HCT116 (cell line): ENCODE measurements at regions not wholly inside any gene's neighbourhood (a gene's known extent, or its start where the extent isn't known, plus 50 kb on each side); places are given as distances from the start of the nearest gene placed in this dataset.

ENCODE experiments used
- ATAC-seq: fragments of 200-7000 bp; cut with Tn5 transposase; 2 replicates; pipeline ENCODE4 v1.9.1; 2020; ENCODE audit warnings: mild to moderate bottlenecking, moderate library complexity
- BruUV-seq: library from RNA; stranded (reverse); fragments of 400-500 nt; replicated peaks from 2 replicates; lab custom pipeline; 2021; lab: Mats Ljungman, UMichigan
- CTCF ChIA-PET: fragments of 300-600 bp; sonication (Branson Sonifier 250); formaldehyde crosslinking; loops from one replicate; lab custom pipeline; 2021; ENCODE audit warnings: antibody characterized with exemption; lab: Charles Lee
- POLR2A ChIA-PET: fragments of 300-600, 350-600 bp; sonication (Branson Sonifier 250); formaldehyde crosslinking; loops from one replicate; lab custom pipeline; 2021; ENCODE audit warnings: antibody characterized with exemption; lab: Charles Lee
- RAD21 ChIA-PET, 2 experiments: fragments of 300-600 bp; sonication (Branson Sonifier 250); formaldehyde crosslinking; loops; one replicate each; lab custom pipeline; 2023; ENCODE audit warnings: low total read pairs in 2 of 2; ENCODE audit not compliant: uncharacterized antibody in 2 of 2, unreplicated experiment in 2 of 2, low non-redundant PET in 1 of 2; lab: Charles Lee
- DNase-seq: peaks from one replicate; pipeline ENCODE4 v3.0.0-alpha.2; 2010; ENCODE audit warnings: low read depth, low spot score
- H2AFZ ChIP-seq: fragments of 200-600 bp; shearing (Covaris generic), sonication (generic); 2 replicates; pipeline ENCODE4 v1.6.1; 2017; ENCODE audit warnings: low read depth, mixed run types, mixed read lengths, antibody characterized with exemption, low read length; ENCODE audit not compliant: poor library complexity, severe bottlenecking
- H3K27ac ChIP-seq: 2 replicates; pipeline ENCODE4 v1.5.1; 2012; ENCODE audit warnings: low read depth, low read length
- H3K27me3 ChIP-seq: fragments of 200-600 bp; sonication (generic); 2 replicates; pipeline ENCODE4 v1.6.1; 2016; ENCODE audit warnings: mixed run types, low read length, mixed read lengths; ENCODE audit not compliant: insufficient read depth
- H3K36me3 ChIP-seq, 2 experiments: fragments of 200-500 bp in 1 of 2; fragments of 200-600 bp in 1 of 2; sonication (Bioruptor generic) in 1 of 2; sonication (generic) in 1 of 2; 2 replicates each; pipeline versions ENCODE4 v1.5.1 to v1.6.1; 2014 to 2016; ENCODE audit warnings: low read length in 2 of 2, inconsistent platforms in 1 of 2, mixed read lengths in 1 of 2, mixed run types in 1 of 2; ENCODE audit not compliant: insufficient read depth in 2 of 2, control insufficient read depth in 1 of 2
- H3K4me1 ChIP-seq, 2 experiments: fragments of 200-600 bp in 1 of 2; sonication (generic) in 1 of 2; 2 replicates each; pipeline versions ENCODE4 v1.5.1 to v1.6.1; 2012 to 2017; ENCODE audit warnings: low read length in 2 of 2, inconsistent platforms in 1 of 2, mild to moderate bottlenecking in 1 of 2, mixed read lengths in 1 of 2, mixed run types in 1 of 2, moderate library complexity in 1 of 2; ENCODE audit not compliant: insufficient read depth in 2 of 2, control insufficient read depth in 1 of 2
- H3K4me2 ChIP-seq: fragments of 200-600 bp; sonication (generic); 2 replicates; pipeline ENCODE4 v1.6.1; 2017; ENCODE audit warnings: mixed run types, low read length, mixed read lengths
- H3K4me3 ChIP-seq, 2 experiments: fragments of 200-600 bp in 1 of 2; sonication (generic) in 1 of 2; replicated peaks in 1 of 2; 2 replicates each; pipeline ENCODE4 v1.5.1; 2011 to 2016; ENCODE audit warnings: low read length in 2 of 2, control low read depth in 1 of 2, low read depth in 1 of 2, mild to moderate bottlenecking in 1 of 2, mixed read lengths in 1 of 2, mixed run types in 1 of 2
- H3K79me2 ChIP-seq: fragments of 200-600 bp; sonication (generic); 2 replicates; pipeline ENCODE4 v1.6.1; 2017; ENCODE audit warnings: mild to moderate bottlenecking, mixed run types, low read length, moderate library complexity, mixed read lengths; ENCODE audit not compliant: insufficient read depth
- H3K9ac ChIP-seq: fragments of 200-600 bp; sonication (generic); 2 replicates; pipeline ENCODE4 v1.6.1; 2016; ENCODE audit warnings: low read length, mixed read lengths
- H3K9me2 ChIP-seq: fragments of 200-600 bp; sonication (generic), shearing (Covaris generic); 2 replicates; pipeline ENCODE4 v1.6.1; 2017; ENCODE audit warnings: mixed run types, mild to moderate bottlenecking, moderate library complexity; ENCODE audit not compliant: insufficient read depth
- H3K9me3 ChIP-seq, 2 experiments: fragments of 200-500 bp in 1 of 2; fragments of 200-600 bp in 1 of 2; sonication (Bioruptor generic) in 1 of 2; sonication (generic) in 1 of 2; 2 replicates each; pipeline ENCODE4 v1.6.1; 2014 to 2017; ENCODE audit warnings: low read length in 2 of 2, mixed read lengths in 2 of 2, inconsistent platforms in 1 of 2, low read depth in 1 of 2, mild to moderate bottlenecking in 1 of 2, mixed run types in 1 of 2, moderate library complexity in 1 of 2; ENCODE audit not compliant: control insufficient read depth in 1 of 2, insufficient read depth in 1 of 2
- H4K20me1 ChIP-seq: fragments of 200-600 bp; sonication (generic), shearing (Covaris generic); 2 replicates; pipeline ENCODE4 v1.6.1; 2017; ENCODE audit warnings: mixed run types, mild to moderate bottlenecking, moderate library complexity; ENCODE audit not compliant: insufficient read depth
- CEBPB ChIP-seq: IDR thresholded peaks from 2 replicates; pipeline ENCODE4 v1.6.1; 2012; ENCODE audit warnings: low read depth
- EZH2 ChIP-seq: fragments of 200-600 bp; sonication (generic); IDR thresholded peaks from 2 replicates; pipeline ENCODE4 v1.6.1; 2017; ENCODE audit warnings: antibody characterized with exemption, mixed run types
- FOSL1 ChIP-seq: IDR thresholded peaks from 2 replicates; pipeline ENCODE4 v1.6.1; 2012; ENCODE audit warnings: low read depth
- POLR2A ChIP-seq: IDR thresholded peaks from 2 replicates; pipeline ENCODE4 v1.7.0; 2011; ENCODE audit warnings: borderline replicate concordance; ENCODE audit not compliant: insufficient read depth, insufficient read length; ENCODE audit errors: extremely low read depth
- RAD21 ChIP-seq: IDR thresholded peaks from 2 replicates; pipeline ENCODE4 v1.6.1; 2012; ENCODE audit warnings: low read depth, mild to moderate bottlenecking
- SIN3A ChIP-seq: IDR thresholded peaks from 2 replicates; pipeline ENCODE4 v1.6.1; 2012; ENCODE audit warnings: low read depth
- TCF7L2 ChIP-seq: IDR thresholded peaks from 2 replicates; pipeline ENCODE4 v1.7.0; 2011; ENCODE audit warnings: borderline replicate concordance, inconsistent platforms; ENCODE audit not compliant: insufficient read depth, insufficient read length; ENCODE audit errors: extremely low read depth
- YY1 ChIP-seq: IDR thresholded peaks from 2 replicates; pipeline ENCODE4 v1.6.1; 2011; ENCODE audit warnings: low read length, low read depth, moderate library complexity, mild to moderate bottlenecking; ENCODE audit not compliant: insufficient replicate concordance; ENCODE audit errors: extremely low read depth
- ZFX ChIP-seq: fragments of 450-650 bp; IDR thresholded peaks from 2 replicates; pipeline ENCODE4 v1.6.1; 2017
- intact Hi-C: fragments of 100-400 bp; cut with micrococcal nuclease; formaldehyde crosslinking; loops from 2 replicates; pipeline ENCODE4 v1.10.0; 2022
- TF ChIP-seq, protein P1 (sequence below): IDR thresholded peaks from 2 replicates; pipeline ENCODE4 v1.6.1; 2012
- TF ChIP-seq, protein P2 (sequence below): IDR thresholded peaks from 2 replicates; pipeline ENCODE4 v1.6.1; 2011; ENCODE audit warnings: mild to moderate bottlenecking, low read length, moderate library complexity; ENCODE audit not compliant: insufficient replicate concordance; ENCODE audit errors: extremely low read depth

DNA sequence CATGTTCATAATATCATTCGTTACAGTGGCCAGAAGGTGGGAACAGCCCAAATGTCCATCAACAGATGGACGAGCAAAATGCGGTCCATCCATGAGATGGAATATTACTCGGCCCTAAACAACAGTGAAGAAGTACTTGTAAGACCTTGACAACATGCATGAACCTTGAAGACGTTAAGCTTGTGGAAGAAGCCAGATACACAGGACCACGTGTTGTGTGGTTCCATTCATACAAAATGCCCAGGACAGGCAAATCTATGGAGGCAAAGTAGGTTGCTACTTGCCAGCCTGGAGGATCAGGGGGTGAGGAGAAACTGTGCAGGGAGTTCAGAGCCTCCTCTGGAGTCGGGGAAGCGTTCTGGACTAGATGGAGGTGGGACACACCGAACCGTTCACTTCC is 207.1 kb downstream of the ERMARD start:
- no TSS peak for BruUV-seq

DNA sequence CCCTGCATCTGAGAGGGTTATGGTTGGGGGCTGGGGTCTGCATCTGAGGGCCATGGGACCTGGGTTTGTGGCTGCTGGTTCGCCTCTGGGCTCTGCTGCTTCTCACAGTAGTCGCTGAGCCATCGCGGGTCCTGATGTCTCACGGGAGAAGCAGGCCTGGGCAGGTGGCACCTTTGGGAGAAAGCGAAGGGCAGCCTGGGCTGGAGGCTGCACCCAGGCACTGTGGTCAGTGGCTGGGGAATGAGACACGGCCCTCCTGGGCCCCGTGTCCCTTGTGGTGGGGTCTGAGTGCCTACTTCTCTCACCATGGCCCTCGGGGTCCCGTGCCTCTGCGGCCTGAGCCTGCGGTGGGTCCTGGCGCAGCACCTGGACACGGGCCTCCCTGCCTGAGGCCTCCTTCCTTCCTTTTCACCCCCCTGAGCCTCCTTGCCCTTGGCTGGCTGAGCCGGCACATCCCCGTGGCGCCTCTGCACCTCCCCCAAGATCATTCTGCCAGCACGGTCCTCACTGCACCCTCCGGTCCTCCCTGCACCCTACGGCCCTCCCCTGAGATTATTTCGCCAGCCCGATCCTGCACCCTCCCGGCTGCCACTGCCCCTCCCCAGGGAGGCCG is 206.0 kb downstream of the ERMARD start:
- no peaks in the 10 kb centered on the region for H3K4me1 ChIP-seq
- TF ChIP-seq, protein P1, sequence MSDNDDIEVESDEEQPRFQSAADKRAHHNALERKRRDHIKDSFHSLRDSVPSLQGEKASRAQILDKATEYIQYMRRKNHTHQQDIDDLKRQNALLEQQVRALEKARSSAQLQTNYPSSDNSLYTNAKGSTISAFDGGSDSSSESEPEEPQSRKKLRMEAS: no peak
- no peak for TF ChIP-seq ZFX
- no peaks in the 10 kb centered on the region for H3K79me2 ChIP-seq
- intact Hi-C loops: loop anchor here (10.0 kb wide), 2 partner anchors 307 to 1003 kb away; no protein-coding TSS in a partner anchor
- no peaks in the 10 kb centered on the region for H3K9me2 ChIP-seq
- H3K9me3 ChIP-seq: no peaks in the 10 kb centered on the region
- H3K4me2 ChIP-seq: no peak overlapping the region
- H3K36me3 ChIP-seq: no peaks in the 10 kb centered on the region
- RAD21 ChIA-PET: no interaction called here
- no peak for DNase-seq
- no peak overlapping the region for H3K9ac ChIP-seq
- H3K27me3 ChIP-seq: no peaks in the 10 kb centered on the region
- no TSS peak for BruUV-seq
- H3K4me3 ChIP-seq: no peak overlapping the region
- POLR2A ChIA-PET: no interaction called here
- H3K27ac ChIP-seq: no peak overlapping the region
- no peaks in the 10 kb centered on the region for H4K20me1 ChIP-seq
- CTCF ChIA-PET: no interaction called here
- H2AFZ ChIP-seq: no peak overlapping the region
- no peak for ATAC-seq

More for the DNA sequence above, 207.1 kb downstream of the ERMARD start:
- no peaks in the 10 kb centered on the region for H3K4me1 ChIP-seq
- no peak for DNase-seq
- CTCF ChIA-PET: no interaction called here
- no peaks in the 10 kb centered on the region for H3K9me3 ChIP-seq
- no peak for ATAC-seq
- TF ChIP-seq FOSL1: no peak
- no peak for TF ChIP-seq POLR2A
- TF ChIP-seq EZH2: no peak
- no peak for TF ChIP-seq ZFX
- no peak for TF ChIP-seq SIN3A
- no peak for TF ChIP-seq CEBPB
- no peak for TF ChIP-seq RAD21
- TF ChIP-seq, protein P2, sequence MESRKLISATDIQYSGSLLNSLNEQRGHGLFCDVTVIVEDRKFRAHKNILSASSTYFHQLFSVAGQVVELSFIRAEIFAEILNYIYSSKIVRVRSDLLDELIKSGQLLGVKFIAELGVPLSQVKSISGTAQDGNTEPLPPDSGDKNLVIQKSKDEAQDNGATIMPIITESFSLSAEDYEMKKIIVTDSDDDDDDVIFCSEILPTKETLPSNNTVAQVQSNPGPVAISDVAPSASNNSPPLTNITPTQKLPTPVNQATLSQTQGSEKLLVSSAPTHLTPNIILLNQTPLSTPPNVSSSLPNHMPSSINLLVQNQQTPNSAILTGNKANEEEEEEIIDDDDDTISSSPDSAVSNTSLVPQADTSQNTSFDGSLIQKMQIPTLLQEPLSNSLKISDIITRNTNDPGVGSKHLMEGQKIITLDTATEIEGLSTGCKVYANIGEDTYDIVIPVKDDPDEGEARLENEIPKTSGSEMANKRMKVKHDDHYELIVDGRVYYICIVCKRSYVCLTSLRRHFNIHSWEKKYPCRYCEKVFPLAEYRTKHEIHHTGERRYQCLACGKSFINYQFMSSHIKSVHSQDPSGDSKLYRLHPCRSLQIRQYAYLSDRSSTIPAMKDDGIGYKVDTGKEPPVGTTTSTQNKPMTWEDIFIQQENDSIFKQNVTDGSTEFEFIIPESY: no peak
- no peak for TF ChIP-seq TCF7L2
- TF ChIP-seq YY1: no peak
- TF ChIP-seq, all 23 proteins: peak for 0
- Histone ChIP-seq H3K9me2 (no peaks in the 10 kb centered on the region), H3K4me2 (no peak overlapping the region), H4K20me1 (no peaks in the 10 kb centered on the region), H3K4me3 (no peak overlapping the region), H3K27me3 (no peaks in the 10 kb centered on the region), H3K36me3 (no peaks in the 10 kb centered on the region), H3K79me2 (no peaks in the 10 kb centered on the region), H2AFZ (no peak overlapping the region), H3K27ac (no peak overlapping the region), H3K9ac (no peak overlapping the region)
- ChIA-PET RAD21 (no interaction called here), POLR2A (no interaction called here)
- intact Hi-C loops: loop anchor here (10.0 kb wide), 2 partner anchors 306 to 1004 kb away; no protein-coding TSS in a partner anchor
